OCI-LY7 (cell line): ENCODE measurements at regions not wholly inside any gene's neighbourhood (a gene's known extent, or its start where the extent isn't known, plus 50 kb on each side); places are given as distances from the start of the nearest gene placed in this dataset.
A peak's percentile ranks its signal among the peaks of the same experiment; 100 is the strongest.

Source experiments
- BruUV-seq: library from RNA; stranded (reverse); fragments of 400-500 nt; replicated peaks from 2 replicates; lab custom pipeline; 2021; lab: Mats Ljungman, UMichigan
- CTCF ChIA-PET: fragments of 300-600 bp; sonication (Branson Sonifier 250); formaldehyde crosslinking; loops from one replicate; lab custom pipeline; 2022; ENCODE audit warnings: antibody characterized with exemption; ENCODE audit not compliant: unreplicated experiment; lab: Charles Lee
- POLR2A ChIA-PET: fragments of 300-600 bp; sonication (Branson Sonifier 250); formaldehyde crosslinking; loops from one replicate; lab custom pipeline; 2022; ENCODE audit warnings: antibody characterized with exemption; lab: Charles Lee
- DNase-seq: peaks from one replicate; pipeline ENCODE4 v3.0.0-alpha.2; 2015; ENCODE audit warnings: low spot score
- H2AFZ ChIP-seq: fragments of 200-600 bp; sonication (generic), shearing (Covaris generic); 2 replicates; pipeline ENCODE4 v1.6.1; 2014; ENCODE audit warnings: mild to moderate bottlenecking, antibody characterized with exemption, low read length, moderate library complexity
- H3K27ac ChIP-seq: fragments of 200-600 bp; sonication (generic); 2 replicates; pipeline ENCODE4 v1.5.1; 2014; ENCODE audit warnings: mixed run types, low read depth, mild to moderate bottlenecking, moderate library complexity, low read length, inconsistent platforms; ENCODE audit not compliant: poor library complexity, severe bottlenecking
- H3K36me3 ChIP-seq: fragments of 200-600 bp; sonication (generic); 2 replicates; pipeline ENCODE4 v1.6.1; 2014; ENCODE audit warnings: mild to moderate bottlenecking, antibody characterized with exemption, low read length, moderate library complexity, mixed read lengths; ENCODE audit not compliant: insufficient read depth
- H3K4me1 ChIP-seq: fragments of 200-600 bp; sonication (generic); 2 replicates; pipeline ENCODE4 v1.5.1; 2014; ENCODE audit warnings: mild to moderate bottlenecking, low read length; ENCODE audit not compliant: insufficient read depth, poor library complexity, severe bottlenecking
- H3K4me2 ChIP-seq: fragments of 200-600 bp; sonication (generic); 2 replicates; pipeline ENCODE4 v1.6.1; 2014; ENCODE audit warnings: mild to moderate bottlenecking, low read length
- H3K4me3 ChIP-seq: fragments of 200-600 bp; sonication (generic); 2 replicates; pipeline ENCODE4 v1.5.1; 2014; ENCODE audit warnings: mild to moderate bottlenecking, low read depth, low read length; ENCODE audit not compliant: poor library complexity, severe bottlenecking
- H3K79me2 ChIP-seq: fragments of 200-600 bp; sonication (generic); 2 replicates; pipeline ENCODE4 v1.6.1; 2016; ENCODE audit warnings: low read depth, mild to moderate bottlenecking, low read length, moderate library complexity, mixed read lengths; ENCODE audit not compliant: insufficient read depth
- H3K9me2 ChIP-seq: fragments of 200-600 bp; sonication (generic); 2 replicates; pipeline ENCODE4 v1.6.1; 2016; ENCODE audit warnings: mild to moderate bottlenecking, low read length, mixed read lengths; ENCODE audit not compliant: insufficient read depth
- H3K9me3 ChIP-seq: fragments of 200-600 bp; sonication (generic); 2 replicates; pipeline ENCODE4 v1.6.1; 2014; ENCODE audit warnings: mild to moderate bottlenecking, mixed run types, low read length, mixed read lengths
- H4K20me1 ChIP-seq: fragments of 200-600 bp; sonication (generic); 2 replicates; pipeline ENCODE4 v1.6.1; 2014; ENCODE audit warnings: mild to moderate bottlenecking, antibody characterized with exemption, low read length, moderate library complexity, mixed read lengths; ENCODE audit not compliant: insufficient read depth
- EZH2phosphoT487 ChIP-seq: fragments of 200-600 bp; sonication (generic); IDR thresholded peaks from 2 replicates; pipeline ENCODE4 v1.6.1; 2018; ENCODE audit warnings: low read depth, borderline replicate concordance, mild to moderate bottlenecking, mixed run types, antibody characterized with exemption, low read length, moderate library complexity, mixed read lengths
- intact Hi-C: fragments of 100-400 bp; cut with micrococcal nuclease; formaldehyde crosslinking; loops from one replicate; pipeline ENCODE4 v1.10.0; 2022; ENCODE audit not compliant: unreplicated experiment
- TF ChIP-seq, protein P1 (sequence below): fragments of 200-600 bp; sonication (generic); conservative IDR thresholded peaks from 2 replicates; pipeline ENCODE4 v1.5.1; 2014; ENCODE audit warnings: mild to moderate bottlenecking, antibody characterized with exemption, low read length, moderate library complexity, mixed read lengths

- no peaks in the 10 kb centered on the region for H3K79me2 ChIP-seq
- TF ChIP-seq EZH2phosphoT487: no peak
- TF ChIP-seq, protein P1, sequence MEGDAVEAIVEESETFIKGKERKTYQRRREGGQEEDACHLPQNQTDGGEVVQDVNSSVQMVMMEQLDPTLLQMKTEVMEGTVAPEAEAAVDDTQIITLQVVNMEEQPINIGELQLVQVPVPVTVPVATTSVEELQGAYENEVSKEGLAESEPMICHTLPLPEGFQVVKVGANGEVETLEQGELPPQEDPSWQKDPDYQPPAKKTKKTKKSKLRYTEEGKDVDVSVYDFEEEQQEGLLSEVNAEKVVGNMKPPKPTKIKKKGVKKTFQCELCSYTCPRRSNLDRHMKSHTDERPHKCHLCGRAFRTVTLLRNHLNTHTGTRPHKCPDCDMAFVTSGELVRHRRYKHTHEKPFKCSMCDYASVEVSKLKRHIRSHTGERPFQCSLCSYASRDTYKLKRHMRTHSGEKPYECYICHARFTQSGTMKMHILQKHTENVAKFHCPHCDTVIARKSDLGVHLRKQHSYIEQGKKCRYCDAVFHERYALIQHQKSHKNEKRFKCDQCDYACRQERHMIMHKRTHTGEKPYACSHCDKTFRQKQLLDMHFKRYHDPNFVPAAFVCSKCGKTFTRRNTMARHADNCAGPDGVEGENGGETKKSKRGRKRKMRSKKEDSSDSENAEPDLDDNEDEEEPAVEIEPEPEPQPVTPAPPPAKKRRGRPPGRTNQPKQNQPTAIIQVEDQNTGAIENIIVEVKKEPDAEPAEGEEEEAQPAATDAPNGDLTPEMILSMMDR: no peak
- H3K4me3 ChIP-seq: no peak overlapping the region
- POLR2A ChIA-PET: no interaction called here
- no peaks in the 10 kb centered on the region for H3K9me3 ChIP-seq
- H3K4me1 ChIP-seq: no peaks in the 10 kb centered on the region
- H3K36me3 ChIP-seq: no peaks in the 10 kb centered on the region
- no peaks in the 10 kb centered on the region for H4K20me1 ChIP-seq
- BruUV-seq: no TSS peak
- H3K27ac ChIP-seq: no peak overlapping the region
- H3K4me2 ChIP-seq: no peak overlapping the region
- H2AFZ ChIP-seq: no peak overlapping the region
- intact Hi-C loops: no loop called here
- CTCF ChIA-PET: no interaction called here
- DNase-seq: no peak
- H3K9me2 ChIP-seq: no peaks in the 10 kb centered on the region
These were observed 172.2 kb upstream of the CENPW start for GRCh38 chr6:126167726-126168125.

DNA sequence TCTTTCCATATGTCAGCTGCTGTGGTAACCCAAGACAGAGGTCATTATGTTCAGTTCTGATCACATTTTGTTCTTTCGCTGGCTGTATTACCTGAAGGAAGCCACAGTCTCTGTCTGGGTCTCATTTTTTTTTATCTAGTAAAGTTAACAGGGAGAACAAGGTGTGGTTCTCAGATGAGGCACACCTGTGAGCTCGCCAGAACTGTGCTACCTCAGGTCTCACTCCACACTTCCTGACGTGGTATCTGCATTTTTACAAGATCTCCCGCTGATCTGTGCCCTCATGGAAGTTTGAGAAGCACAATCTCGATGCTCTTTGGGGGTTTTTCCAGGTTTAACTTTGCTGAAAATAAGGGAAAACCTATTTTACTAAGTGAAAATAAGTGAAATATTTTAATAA lies 169.5 kb upstream of the CENPW start:
- H3K4me3 ChIP-seq: no peak overlapping the region
- no peak for TF ChIP-seq EZH2phosphoT487
- TF ChIP-seq, protein P1: no peak
- H4K20me1 ChIP-seq: no peaks in the 10 kb centered on the region
- no peak overlapping the region for H3K4me2 ChIP-seq
- no peaks in the 10 kb centered on the region for H3K36me3 ChIP-seq
- no peaks in the 10 kb centered on the region for H3K9me2 ChIP-seq
- no peak overlapping the region for H2AFZ ChIP-seq
- no peaks in the 10 kb centered on the region for H3K79me2 ChIP-seq
- ChIA-PET CTCF (no interaction called here), POLR2A (no interaction called here)
- H3K27ac ChIP-seq: no peak overlapping the region
- no peak for DNase-seq
- intact Hi-C loops: no loop called here
- no peaks in the 10 kb centered on the region for H3K9me3 ChIP-seq
- H3K4me1 ChIP-seq: no peaks in the 10 kb centered on the region
- BruUV-seq: no TSS peak

- no TSS peak for BruUV-seq
- no peaks in the 10 kb centered on the region for H4K20me1 ChIP-seq
- no peak overlapping the region for H3K4me2 ChIP-seq
- TF ChIP-seq, protein P1: peak; percentile 88
- TF ChIP-seq EZH2phosphoT487: no peak
- no peak overlapping the region for H3K27ac ChIP-seq
- no peaks in the 10 kb centered on the region for H3K9me3 ChIP-seq
- H3K36me3 ChIP-seq: no peaks in the 10 kb centered on the region
- intact Hi-C loops: loop anchor here (1.0 kb wide), 1 partner anchor 175 kb away; no protein-coding TSS in a partner anchor
- H2AFZ ChIP-seq: no peak overlapping the region
- H3K9me2 ChIP-seq: no peaks in the 10 kb centered on the region
- POLR2A ChIA-PET: interaction anchor here (0.6 kb wide), 1 partner anchor 233 kb away, joined by 3 read pairs; no protein-coding TSS in a partner anchor
- H3K4me3 ChIP-seq: no peak overlapping the region
- CTCF ChIA-PET: no interaction called here
- peak; percentile 61 for DNase-seq
- H3K4me1 ChIP-seq: no peaks in the 10 kb centered on the region
- H3K79me2 ChIP-seq: no peaks in the 10 kb centered on the region
These were observed 168.9 kb upstream of the CENPW start for GRCh38 chr6:126170978-126171382.
